HG03045 (cell line): ENCODE measurements at regions not wholly inside any gene's neighbourhood (a gene's known extent, or its start where the extent isn't known, plus 50 kb on each side); places are given as distances from the start of the nearest gene placed in this dataset.
"Not testable (repeated sequence)": the region's sequence is repeated elsewhere in the genome, so short reads cannot be mapped to it uniquely, and the experiment has no call there.

ENCODE experiments used
- ATAC-seq: cut with Tn5 transposase; IDR thresholded peaks from one replicate; pipeline ENCODE4 v1.9.1; 2021; ENCODE audit warnings: mild to moderate bottlenecking, moderate library complexity; ENCODE audit not compliant: unreplicated experiment

DNA sequence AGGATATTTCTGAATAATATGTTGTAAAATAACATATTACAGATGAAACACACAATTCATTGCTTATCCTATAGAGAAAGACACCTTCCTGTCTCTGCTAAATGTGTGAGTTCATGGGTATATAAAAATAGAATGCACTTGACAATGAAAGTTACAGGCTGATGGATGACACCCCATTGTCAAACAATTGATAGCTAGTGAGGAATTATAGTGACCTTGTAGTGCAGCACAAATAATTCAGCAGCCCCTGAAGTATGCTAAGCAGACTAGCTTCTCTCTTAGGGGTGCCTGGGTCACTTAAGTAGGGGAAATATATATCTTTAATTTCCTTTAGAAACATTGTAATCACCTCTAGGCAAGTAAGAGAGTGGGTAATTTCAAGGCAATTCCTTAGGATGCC, 826.2 kb downstream of the CDH8 start:
- no peak for ATAC-seq

DNA sequence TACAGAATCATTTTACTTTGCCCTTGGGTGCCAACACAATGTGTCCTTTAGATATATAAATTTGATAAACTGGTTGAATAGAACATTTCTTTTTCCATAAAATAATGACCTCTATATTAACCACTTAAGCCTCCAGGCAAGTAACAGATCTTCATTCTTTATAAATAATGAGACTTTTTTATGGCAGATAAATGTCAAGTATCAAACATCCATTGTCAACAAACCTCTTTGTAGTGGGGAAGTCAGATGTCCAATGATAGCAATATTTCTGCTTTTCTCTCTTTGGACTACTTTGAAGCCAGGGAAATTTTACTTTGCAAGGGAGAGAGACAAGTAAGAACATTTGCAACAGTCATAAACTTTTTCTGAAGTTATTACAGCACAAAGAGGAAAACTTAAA, 841.2 kb downstream of the CDH8 start:
- ATAC-seq, result no peak

DNA sequence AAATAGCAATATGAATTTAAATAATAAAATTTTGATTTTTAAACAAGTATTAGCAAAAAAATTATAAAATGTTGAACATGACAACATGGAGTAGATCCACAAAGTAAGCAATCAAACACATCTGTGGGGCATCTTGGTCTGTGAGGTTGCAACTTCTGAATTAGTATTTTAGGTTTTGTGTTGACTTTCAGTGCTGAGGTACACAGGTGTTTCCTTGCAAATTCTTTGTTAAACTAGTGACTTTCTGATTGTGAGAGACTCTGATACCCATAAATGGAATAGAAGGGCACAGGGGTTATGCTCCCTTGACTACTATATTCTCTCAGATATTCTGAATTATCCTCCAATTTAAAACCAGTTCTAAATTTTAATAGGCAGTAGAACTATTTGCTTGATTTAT, 841.7 kb downstream of the CDH8 start:
- ATAC-seq, result no peak

DNA sequence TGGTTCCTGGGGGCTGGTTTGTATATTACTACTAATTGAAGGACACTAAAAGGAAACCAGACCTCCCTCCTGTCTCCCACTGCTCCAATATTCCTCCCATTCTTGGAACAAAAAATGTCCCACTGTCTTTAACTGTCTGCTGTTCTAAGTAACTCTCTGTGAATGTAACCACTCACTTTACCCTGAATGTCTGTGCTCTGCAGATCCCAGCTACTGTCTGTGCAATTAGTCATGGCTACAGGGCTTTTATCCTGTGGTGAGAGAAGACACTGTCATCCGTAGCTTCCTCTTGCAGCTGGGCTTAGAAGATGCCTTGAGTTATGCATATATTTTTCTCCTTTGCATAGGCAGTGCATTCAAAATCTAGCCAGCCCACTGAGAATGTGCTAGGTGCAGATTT, 853.8 kb downstream of the CDH8 start:
- ATAC-seq, result no peak

DNA sequence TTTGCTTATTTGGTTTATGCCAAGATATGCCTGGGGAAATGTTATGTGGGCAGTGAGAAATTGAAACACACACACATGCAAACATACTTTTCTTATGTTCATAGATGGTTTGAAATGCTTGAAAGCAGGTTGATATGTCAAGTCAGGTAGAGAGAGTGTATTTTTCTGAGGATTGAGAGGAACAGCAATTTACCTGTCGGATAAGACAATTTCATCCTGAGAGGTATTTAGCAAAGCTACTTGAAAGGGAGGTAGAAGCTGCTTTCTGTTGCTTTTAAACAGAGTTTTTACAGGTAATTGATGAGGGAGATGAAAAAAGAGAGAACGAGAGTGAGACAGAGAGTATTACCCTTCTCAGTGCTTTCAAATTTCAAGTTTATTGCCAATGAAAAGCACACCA, 854.3 kb downstream of the CDH8 start:
- ATAC-seq, result no peak

DNA sequence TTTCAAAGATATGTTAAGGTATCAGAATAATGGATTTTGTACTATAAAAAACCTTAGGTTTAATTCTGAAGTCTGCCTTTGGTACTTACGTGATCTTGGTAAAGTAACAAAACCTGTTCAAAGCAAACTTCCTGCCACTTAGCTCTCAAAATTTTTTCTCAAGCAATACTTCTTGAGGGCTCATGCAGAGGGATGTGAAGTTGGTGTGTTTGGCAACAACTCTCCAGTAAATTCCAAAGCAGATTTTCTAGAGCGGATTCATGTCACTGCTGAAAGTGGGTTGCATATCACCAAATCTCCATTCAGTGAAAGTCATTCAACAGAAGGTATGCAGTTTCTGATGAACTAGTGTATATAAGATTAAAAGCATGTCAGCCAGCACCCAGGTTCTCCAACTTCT, 856.7 kb downstream of the CDH8 start:
- no peak for ATAC-seq

DNA sequence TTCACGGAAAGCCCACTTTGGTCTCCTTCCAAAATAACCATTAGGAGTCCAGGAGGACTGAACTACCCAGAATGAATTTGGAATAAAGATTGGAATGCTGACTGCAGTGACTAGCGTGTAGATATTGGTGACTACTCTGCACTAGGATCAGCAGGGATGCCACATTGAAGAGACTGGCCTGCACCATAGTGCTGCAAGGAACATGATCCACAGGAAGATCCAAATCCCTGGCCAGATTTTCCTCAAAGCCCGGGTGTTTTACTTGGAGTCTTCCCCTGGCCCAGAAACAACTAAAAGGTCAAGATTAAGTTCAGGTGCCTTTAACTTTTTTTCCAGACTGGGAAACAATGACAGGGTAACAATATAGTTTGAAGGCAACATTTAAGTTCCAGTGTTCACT, 870.4 kb downstream of the CDH8 start:
- ATAC-seq, result no peak

DNA sequence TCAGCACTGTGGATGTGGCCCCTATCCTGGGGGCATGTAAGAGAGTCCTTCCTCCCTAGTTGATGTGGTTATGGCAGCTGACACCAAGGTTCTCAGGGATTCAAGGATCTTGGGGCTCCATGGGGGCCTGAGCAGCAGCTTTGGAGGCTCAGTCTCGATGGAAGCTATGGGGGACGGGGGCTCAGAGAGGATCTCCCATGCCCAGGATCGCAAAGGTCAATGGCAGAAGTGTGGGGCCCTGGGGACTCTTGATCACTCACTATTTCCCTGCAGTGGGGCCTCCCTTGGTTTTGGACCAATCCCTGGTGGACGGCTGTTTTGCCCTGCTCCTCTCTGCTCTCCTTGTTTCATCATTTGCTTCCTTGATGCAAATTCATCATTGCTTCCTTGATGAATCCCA, 885.9 kb downstream of the CDH8 start:
- ATAC-seq, result no peak

DNA sequence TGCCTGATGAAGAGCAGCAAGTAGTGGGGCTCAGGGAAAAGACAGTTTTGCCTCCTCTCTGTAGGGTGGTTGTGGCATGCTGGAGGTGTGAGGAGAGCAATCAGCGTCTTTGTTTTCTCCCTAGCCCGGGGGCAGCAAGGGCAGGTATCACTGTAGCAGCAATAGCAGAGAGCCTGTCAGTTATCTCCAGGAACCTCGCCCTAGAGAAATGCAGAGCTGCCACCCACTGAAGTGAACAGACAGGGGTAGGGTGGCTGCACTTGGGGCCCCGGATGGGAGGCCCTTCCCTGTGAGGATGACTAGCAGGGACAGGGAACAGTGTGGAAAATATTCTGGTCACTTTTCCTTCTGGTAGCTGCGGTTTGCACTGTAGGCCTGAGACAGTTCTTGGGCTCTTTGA, 886.5 kb downstream of the CDH8 start:
- ATAC-seq, result no peak

DNA sequence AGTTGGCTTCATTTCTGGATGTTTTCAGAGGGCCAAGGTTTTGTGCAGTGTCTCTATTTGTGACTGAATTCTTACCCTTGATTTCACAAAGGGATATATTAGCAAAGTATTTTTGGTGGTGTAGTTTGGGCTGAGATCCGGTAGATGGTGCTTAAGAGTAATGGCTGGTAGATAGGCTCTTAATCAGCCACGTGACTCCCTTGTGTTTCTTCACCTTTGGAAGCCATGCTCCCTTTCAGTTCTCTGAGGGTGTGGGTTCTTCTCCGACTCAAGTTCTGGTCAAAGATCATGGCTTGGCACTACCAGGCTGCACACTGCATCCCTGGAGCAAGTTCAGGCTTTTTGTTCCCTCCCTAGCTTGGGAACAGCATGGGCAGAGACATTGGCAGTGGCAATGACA, 887.3 kb downstream of the CDH8 start:
- ATAC-seq, result no peak

DNA sequence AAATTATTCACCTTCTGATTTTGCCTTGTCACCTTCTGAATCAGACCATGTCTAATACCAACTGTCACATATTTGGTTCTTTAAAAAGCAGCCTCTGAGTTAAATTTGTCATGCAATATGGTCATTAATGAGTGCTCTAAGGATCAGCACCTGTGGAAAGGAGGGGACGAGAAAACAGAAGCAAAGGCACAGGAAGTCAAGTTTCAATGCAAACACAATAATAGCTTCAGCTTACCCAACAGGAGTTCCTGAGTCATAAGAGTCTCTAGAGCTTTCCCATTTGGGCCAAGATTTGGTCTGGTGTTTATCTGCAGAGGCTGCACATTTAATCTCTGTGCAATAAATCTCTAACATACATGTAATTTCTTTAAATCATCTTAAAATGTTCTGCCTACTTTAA, 889.8 kb downstream of the CDH8 start:
- ATAC-seq, result no peak

DNA sequence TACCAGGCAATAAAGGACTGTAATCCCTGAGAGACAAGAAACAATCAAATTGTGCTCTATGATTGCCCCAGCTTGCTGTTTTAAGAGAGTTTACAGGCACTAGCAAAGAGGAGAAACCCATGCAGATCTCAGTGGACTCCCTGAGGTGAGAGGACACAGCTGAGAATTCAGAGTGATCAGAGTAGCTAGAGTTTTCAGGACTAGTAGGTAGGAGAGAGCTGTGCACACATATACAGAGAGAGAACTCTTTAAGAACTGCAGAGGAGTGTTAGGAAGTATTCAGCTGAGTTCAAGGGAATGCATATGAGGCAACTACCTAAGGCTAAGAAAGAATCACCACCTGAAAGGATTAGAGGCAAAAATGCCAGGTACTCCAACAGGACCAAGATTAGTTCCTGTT, 904.8 kb downstream of the CDH8 start:
- no peak for ATAC-seq

DNA sequence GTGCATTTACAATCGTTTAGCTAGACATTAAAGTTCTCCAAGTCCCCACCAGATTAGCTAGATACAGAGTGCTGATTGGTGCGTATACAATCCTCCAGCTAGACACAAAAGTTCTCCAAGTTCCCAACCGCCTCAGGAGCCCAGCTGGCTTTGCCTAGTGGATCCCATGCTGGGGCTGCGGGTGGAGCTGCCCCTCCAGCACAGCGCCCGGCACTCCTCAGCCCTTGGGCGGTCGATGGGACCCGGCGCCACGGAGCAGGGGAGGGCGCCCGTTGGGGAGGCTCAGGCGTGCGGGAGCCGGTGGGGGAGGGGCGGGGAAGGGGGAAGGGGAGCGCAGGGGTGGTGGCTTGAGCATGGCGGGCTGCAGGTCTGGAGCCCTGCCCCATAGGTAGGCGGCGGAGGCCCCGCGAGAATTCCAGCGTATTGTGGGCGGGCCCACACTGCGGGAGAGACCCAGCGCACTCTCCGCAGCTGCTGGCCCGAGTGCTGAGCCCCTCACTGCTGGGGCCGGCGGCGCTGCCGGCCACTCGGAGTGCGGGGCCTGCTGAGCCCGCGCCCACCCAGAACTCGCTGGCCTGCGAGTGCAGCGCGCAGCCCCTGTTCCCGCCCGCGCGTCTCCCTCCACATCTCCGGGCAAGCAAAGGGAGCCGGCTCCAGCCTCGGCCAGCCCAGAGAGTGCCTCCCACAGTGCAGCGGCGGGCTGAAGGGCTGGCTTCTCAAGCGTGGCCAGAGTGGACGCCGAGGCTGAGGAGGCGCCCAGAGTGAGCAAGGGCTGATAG, 907.5 kb downstream of the CDH8 start:
- ATAC-seq, result no peak

DNA sequence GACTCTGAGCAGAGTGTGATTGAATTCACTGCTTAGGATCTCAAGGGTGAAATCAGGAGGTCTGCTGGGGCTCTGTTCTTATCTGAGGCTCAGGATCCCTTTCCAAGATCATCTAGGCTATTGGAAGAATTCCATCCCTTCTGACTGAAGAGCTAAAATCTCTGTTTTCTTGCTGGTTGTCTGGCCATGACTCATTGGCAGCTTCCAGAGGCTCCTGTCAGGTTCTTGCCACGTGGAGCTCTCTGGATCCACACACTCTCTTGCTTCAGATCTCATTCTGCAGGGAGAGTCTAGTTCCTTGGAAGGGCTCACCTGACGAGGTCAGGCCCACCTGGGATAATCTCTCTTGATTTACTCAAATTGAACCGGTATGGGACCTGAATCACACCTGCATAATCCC, 930.7 kb downstream of the CDH8 start:
- ATAC-seq, result no peak

DNA sequence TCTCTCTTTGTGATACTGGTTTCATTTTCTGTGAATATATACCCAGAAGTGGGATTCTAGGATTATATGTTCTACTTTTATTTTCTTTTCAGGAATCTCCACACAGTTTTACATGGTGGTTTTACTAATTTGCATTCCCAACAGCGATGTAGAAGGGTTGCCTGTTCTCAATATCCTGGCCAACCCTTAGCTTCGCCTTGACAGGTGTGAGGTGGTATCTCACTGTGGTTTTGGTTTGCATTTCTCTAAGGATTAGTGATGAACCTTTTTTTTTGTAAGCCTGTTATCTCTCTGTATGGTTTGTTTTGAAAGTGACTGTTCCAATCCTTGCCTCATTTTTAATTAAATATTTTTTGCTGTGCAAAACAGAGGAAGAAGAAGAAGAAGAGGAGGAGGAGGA, 937.7 kb downstream of the CDH8 start:
- no peak for ATAC-seq

DNA sequence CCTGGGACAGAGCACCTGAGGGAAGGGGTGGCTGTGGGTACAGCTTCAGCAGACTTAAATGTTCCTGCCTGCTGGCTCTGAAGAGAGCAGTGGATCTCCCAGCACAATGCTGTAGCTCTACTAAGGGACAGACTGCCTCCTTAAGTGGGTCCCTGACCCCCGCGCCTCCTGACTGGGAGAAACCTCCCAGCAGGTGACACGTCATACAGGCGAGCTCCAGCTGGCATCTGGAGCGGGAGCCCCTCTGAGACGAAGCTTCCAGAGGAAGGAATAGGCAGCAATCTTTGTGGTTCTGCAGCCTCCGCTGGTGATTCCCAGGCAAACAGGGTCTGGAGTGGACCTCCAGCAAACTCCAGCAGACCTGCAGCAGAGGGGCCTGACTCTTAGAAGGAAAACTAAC, 944.9 kb downstream of the CDH8 start:
- ATAC-seq, result not testable (repeated sequence)

DNA sequence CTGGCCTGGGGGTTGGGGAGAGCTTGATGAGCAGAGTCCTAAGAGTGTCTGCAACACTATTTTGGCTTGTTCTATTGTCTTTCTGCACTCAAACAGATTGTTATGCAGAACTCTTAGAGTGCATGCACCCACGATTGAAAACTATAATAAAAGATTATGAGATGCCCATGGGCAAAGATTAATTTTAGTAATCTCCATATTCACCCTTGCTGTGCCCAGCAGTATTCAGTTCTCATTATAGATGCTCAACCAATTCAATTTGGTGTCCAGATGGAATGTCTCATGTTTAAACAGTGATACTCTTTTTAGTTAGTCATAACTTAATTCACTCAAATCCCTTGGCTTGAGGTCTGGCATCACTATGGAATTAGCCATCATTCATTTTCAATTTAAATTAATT, 952.5 kb downstream of the CDH8 start:
- no peak for ATAC-seq

DNA sequence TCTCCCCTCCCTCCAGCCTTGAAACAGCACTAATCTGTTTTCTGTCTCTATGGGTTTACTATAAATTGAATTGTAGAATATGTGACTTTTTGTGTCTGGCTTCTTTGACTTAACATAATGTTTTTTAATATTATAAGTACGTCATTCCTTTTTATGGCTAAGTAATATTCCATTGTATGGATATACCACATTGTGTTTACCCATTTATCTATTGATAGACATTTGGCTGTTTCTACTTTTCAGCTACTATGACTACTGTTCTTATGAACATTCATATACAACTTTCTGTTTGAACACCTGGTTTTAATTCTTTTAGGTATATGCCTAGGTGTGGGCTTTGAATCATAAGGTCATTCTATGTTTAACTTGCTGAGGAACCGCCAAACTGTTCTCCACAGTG, 961.9 kb downstream of the CDH8 start:
- ATAC-seq, result no peak

DNA sequence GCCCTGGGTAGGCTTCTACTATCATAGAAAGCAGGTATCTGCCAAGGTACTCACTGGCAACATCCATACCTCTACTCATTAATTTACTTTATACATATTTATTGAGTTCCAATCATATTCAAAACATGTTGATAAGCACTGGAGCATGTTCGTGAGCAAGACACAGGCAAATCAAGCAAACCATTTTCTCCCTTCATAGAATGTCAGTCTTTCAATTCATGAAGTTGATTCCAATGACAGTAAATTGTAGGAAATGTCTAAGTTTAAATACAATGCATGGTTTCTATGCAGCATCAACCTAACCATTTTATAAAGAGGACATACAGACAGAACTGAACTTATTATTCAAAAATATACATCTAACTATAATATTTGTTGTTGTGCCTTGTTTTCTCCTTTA, 978.6 kb downstream of the CDH8 start:
- ATAC-seq, result no peak

DNA sequence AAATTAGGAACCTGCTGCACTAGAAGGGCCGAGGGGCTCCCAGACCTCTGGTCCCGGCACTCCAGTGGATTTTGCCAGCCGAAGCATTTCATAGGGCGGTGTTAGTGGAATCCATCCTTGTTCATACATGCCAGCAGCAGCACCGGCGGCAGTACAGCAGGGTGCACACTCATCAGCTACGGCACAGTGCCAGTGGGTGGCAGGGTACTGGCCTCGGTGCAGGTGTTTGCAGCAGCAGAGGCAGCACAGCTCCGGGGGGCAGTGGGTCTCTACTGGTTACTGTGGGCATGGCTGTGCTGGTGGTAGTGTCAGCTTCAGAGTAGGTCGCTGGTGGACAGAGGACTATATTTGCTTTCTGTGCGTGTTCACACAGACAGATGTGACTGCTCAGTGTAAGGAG, 985.7 kb downstream of the CDH8 start:
- no peak for ATAC-seq

DNA sequence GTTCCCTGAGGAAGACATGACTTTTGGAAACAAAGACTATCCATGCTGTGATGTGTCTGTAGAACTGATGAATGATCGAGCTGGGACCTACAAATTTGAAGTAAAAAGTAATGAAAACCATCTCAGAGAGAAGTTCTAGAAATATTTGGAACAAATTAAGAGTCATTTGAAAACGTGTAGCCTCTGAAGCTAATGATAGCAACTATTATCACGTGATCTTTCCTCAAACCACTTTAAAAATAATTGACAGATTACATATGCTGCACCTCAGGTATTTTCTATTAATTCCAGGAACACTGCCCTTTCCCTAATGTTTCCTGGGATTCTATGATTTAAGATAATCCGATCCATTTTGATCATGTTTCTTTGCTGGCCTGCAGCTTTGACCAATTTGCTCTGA, 990.3 kb downstream of the CDH8 start:
- ATAC-seq, result no peak

DNA sequence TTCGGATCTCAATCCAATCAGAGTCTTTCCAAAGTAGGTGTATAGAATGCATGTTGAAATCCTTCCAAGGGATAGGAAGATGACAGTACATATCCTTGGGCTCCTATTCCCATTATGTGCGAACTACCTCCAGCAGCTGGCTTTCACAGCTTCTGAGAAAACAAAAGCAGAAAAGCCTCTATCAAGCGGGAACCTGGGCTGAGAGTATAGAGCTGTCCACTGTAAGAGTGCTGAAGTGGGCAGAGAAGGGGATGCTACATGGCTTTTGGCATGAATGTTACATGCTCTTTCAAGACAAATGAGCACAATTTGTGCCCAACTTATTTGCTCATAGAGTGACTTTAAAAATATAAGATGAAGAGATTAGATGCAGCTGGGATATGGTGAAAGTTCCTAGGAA, 993.5 kb downstream of the CDH8 start:
- ATAC-seq, result no peak

DNA sequence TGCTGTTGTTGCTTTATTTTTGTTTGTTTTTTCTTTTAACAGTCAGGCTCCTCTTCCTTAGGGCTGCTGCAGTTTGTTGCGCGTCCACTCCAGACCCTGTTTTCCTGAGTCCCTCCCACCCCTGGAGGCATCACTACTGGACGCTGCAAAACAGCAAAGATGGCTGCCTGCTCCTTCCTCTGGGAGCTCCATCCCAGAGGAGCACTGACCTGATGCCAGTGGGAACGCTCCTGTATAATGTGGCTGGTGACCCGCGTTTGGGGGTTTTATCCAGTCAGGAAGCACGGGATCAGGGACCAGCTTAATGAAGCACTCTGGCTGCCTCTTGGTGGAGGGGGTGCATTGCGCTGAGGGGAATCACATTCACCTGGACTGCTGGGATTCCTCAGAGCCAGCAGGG, 1005.6 kb downstream of the CDH8 start:
- no peak for ATAC-seq
